Right hindlimb (tissue), 1 donor: ENCODE measurements at regions not wholly inside any gene's neighbourhood (a gene's known extent, or its start where the extent isn't known, plus 50 kb on each side); places are given as distances from the start of the nearest gene placed in this dataset.
"Not testable (repeated sequence)": the region's sequence is repeated elsewhere in the genome, so short reads cannot be mapped to it uniquely, and the experiment has no call there.

Experiments
- DNase-seq: peaks from one replicate; pipeline ENCODE4 v3.0.0-alpha.2; 2018

DNA sequence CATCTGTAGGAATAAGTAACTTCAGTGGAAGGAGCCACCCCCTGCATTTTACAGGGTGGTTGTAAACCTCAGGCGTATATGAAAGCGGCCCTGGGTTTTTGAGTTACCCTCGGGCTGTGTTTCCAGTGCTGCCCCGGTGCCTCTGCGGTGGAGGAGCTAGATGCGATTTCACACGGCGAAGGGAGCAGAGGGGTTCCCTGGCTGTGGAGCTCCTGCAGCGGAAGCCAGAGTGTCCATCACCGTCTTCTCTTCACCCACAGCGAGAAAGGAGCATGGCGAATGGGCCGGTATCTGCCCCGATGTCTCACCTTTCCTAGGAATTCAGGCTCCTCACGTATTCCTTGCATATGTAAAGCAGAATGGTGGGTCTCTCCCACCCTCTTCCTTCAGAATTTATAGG, 253.6 kb downstream of the THBS2 start:
- no peak for DNase-seq

DNA sequence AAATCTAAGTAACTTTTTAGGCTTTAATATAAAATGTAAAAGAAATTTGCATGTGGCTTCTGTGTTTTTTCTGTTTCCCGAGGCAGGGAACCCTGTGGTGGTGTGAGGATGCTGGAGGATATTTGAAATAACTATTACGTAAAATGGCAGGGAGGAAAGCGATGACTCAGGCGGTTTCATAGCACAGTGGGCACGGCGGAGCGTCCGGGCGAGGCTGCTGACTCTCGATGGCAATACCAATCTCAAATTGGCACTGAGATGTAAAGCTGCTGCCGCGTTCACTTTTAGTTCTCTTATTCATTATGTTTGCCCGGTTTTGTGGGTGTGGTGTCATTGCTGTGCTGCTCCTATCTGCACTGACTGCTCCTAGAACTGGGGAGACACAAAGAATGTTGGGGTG, 254.3 kb downstream of the THBS2 start:
- no peak for DNase-seq

DNA sequence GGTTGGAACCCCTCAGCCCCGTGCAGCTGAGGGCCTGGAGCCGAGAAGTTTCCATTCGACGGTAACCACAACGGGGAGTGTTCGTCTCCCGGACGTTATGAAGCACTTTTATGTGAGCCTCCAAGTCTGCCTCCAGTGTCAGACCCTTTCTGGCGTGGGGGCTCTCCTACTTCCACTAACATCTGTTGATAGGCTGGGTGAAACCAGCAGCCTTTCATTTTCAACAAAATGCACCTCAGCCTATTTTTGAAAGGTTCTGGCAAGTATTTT, 257.4 kb downstream of the THBS2 start:
- DNase-seq, result peak; percentile 52

DNA sequence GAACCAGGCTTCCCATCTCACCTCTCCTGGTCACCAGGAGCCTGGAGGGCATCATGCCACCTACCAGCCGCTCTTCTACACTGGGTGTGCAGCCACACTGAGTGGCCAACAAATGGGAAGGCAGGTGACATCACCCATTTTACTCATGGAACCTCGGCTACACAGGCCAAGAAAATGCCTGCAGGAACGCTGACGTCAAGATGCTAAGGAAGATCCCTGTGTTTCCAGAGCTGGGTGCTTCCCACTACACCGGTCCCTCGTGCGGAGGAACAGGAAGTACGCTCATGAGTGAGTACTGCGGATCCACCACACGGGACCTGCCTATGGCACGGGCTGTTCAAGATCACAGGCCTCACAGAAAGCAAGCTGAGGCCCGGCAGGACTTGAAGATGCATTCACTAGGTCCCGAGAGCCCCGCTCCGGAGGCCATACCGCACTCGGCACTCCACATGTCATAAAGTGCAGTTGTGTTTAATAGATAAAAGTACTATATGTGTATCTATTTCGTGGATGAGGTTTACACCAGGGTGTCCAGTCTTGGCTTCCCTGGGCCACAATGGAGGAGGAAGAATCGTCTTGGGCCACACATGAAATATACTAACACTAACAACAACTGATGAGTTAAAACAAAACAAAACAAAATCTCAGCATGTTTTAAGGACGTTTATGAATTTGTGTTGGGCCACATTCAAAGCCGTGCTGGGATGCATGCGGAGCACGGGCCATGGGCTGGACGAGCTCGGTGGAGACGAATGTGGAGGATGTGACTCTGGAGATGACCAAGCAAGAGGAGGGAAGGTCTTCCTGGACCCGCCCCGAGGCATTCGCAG, 257.9 kb downstream of the THBS2 start:
- no peak for DNase-seq

DNA sequence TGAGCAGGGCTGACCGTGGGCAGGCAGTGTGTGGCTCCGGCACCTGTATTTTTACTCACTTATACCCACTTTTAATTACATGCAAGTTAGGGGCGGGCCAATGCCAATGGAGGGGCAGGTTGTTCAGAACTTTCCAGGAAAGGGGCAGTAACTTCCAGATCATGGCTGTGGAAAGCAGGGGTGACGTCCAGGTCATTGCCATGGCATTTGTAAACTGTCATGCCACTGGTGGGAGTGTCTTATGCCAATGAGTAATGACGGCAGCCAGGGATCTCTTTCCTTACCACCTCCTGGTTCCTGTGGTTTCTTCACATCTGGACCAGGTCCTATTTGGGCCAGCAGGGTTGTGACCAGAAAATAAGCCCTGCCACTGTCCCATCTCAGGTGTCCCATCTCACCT, 258.7 kb downstream of the THBS2 start:
- no peak for DNase-seq

DNA sequence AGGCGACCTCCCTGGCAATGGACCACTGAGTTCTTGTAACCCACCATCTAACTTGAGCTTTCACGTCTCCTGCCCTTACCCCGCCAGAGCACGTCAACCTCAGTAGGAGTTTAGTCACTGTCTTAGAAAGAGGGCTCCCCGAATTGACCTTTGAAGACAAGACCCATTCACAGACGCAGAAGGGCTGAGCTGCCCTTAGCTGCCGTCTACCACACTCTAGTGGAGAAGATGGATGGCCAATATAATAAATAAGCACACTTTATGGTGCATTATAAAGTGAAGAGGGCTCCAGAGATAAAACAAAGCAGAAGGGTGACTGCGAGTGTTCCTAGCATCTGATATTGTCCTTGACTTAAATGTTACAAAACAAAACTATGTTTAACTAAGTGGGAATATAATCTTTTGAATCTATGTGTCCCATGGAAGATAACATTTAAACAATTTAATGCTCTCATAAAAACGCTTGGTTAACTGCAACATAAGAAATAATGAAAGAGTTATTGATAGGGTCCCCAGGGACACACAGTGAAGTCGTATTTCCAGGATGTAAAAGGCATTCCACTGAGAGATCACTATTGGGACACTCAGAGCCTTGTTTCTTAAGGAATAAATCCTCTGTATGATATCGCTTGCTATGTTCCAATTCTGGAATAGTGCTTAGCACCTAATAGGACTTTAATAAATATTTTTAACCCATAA, 261.1 kb downstream of the THBS2 start:
- no peak for DNase-seq

DNA sequence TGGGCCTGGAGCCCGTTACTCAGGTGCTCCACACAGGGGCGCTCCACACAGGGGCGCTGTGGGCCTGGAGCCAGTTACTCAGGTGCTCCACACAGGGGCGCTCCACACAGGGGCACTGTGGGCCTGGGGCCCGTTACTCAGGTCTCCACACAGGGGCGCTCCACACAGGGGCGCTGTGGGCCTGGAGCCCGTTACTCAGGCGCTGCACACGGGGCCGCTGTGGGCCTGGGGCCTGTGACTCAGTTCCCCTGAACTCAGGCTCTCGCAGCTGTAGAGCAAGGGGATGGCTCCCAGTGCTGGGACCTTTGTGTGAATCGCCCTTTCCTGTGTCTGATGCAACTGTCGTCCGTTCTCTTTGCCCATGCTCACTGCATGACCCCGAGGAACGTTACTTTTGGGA, 262.0 kb downstream of the THBS2 start:
- DNase-seq, result not testable (repeated sequence)

DNA sequence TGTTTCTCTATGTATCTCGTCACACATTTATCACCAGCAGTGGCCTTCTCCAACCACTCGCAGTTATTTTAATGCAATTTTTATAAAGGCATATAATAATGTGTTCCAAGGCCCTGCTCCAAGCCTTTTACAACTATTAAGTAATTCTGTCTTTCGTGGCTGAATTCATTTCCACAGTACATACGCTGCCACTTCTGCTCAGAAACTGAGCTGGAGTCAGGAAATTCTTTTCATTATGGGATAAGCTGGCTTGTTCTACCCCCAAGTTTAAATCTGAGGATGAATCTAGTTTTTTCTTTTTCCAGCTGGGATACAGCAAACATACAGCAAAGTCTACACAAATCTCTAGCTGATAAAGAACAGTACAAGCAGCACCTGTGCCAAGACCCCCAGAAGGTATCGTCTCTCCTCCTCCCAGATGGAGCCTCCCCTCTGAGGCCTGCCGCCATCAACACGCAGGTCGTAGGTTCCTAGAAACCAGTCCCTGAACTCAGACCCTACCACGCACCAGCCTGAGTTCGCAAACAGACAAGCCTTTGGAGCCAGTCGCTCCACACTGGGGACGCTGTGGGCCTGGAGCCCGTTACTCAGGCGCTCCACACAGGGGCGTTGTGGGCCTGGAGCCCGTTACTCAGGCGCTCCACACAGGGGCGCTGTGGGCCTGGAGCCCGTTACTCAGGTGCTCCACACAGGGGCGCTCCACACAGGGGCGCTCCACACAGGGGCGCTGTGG, 263.5 kb downstream of the THBS2 start:
- peak; percentile 43 for DNase-seq

DNA sequence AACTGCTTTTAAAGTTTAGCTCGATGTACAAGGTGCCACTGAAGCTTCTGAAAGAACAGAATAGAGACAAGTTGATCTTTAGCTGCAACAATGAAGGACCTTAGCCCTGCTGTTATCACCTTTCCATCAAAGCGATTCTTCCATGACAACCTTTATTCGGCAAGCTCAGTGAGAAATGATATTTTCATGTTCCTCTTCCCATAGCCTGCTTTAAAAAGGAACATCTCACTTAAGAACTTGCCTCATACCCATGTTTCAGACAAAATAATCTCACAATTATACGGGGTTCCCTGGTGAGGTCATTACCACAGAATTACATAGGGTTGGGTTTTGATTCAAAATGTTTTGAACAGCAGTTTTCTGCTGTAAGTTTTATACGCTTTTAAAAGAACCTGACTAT, 264.2 kb downstream of the THBS2 start:
- DNase-seq, result no peak

DNA sequence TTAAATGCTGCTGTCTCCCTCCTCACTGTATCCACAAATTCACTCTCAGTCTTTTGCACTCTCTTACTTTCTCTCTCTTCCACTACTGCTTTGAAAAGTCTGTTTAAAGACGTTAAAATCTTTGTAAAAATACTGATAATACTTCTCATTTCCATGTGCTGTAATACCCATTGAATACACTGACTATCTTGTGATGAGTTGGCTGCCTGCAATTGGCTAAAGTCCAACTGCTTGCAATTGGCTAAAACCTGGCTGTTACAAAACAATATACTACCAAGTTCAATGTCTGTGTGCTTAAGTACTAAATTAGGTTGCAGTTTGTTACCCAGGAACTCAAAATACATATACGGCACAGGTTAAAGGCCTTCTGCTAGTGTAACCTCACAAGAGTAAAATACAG, 264.8 kb downstream of the THBS2 start:
- no peak for DNase-seq

DNA sequence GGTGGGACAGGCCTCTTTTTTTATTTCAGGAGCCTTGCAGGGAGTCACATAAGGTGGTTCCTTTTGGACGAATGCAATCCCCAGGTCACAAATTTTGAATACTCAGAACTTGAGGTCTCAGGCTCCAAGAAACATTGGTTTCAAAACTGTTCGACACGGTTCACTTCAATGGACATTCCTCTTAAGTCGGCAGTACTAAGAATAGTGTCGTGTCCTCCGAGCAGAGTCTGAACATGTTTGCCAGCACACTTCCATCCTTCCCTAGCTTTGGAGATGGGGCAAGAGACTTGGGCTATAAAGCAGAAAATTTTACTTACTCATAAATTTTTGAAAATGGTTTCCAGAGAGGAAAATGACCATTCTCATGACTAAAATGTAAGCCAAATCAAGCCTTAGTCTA, 265.4 kb downstream of the THBS2 start:
- no peak for DNase-seq

DNA sequence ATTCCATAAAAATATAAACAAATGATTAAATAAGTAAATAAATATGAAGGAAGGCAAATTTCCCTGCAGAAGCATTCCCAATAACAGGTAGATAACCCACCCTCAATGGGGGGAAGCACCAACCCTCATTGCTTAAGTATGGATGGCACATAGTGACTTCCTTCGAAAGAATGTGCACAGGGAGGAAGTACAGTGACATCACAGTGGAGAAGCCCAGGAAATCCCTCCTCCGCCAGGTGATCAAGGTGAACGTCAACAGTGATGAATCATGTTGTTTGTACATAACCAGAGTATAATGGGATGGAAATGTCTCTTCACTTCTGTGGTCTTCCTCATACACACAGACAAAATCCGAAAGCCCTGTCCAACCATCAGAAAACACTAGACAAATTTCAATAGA, 267.9 kb downstream of the THBS2 start:
- no peak for DNase-seq

DNA sequence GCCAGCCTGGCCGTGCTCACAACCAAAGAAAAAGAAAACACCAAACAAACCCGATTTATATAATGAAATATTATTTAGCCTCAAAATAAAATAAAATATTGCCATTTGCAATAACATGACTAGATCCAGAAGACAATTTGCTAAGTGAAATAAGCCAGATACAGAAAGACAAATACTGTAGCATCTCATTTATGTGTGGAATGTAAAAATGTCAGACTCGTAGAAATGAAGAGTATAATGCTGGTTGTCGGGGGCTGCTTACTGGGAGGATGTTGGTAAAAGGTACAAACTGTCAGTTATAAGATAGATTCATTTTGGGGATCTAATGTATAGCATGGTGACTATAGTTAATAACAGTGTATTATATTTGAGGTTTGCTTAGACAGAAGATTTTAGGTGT, 269.7 kb downstream of the THBS2 start:
- no peak for DNase-seq

DNA sequence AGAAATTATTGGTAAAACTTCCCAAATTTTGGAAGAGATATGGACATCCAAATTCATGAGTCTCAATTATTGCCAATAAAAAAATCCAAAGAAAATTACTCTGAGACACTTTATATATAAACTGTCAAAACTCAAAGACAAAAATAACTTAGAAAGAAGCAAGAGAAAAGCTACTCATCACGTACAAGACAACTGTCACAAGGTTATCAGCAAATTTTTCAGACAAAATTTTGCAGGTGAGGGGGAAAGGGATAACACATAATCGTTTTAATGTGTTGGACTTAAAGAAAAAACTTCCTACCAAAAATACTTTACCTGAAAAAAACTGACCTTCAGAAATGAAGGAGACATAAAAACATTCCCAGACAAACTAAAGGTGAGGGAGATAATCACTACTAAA, 272.5 kb downstream of the THBS2 start:
- DNase-seq, result no peak

DNA sequence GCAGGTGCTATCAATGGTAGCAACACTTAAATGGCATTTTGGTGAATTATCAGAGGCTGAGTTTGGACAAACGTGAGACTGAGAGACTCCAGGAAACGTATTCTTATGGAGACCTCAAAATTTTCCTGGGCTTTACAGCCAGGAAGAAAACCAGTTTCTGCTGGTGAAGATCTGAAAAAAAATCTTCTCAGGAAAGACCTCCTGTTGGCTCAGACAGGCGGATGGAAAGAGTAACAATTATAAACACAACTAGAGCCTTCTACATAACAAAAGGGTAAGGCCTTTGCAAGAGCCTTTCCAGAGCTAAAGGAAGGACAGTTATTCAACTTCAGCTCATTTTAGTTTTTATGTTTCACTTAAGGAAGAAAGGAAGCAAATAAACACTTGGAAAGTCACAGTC, 274.4 kb downstream of the THBS2 start:
- no peak for DNase-seq

DNA sequence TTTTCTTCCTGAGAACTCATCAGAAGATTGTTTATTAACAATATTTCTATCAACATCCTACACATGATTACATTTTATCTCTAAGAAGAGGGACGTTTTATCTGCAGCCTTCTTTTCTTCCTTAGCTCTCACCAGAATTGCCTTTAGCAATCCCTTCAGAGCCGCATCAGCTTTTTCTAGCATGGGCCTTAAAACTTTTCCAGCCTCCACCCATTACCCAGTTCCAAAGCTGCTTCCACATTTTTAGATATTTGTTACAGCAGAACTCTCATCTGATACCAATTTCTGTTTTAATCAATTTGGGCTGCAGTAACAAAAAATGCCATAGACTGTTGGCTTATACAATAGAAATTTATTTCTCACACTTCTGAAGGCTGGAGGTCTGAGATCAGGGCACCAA, 281.5 kb downstream of the THBS2 start:
- no peak for DNase-seq

DNA sequence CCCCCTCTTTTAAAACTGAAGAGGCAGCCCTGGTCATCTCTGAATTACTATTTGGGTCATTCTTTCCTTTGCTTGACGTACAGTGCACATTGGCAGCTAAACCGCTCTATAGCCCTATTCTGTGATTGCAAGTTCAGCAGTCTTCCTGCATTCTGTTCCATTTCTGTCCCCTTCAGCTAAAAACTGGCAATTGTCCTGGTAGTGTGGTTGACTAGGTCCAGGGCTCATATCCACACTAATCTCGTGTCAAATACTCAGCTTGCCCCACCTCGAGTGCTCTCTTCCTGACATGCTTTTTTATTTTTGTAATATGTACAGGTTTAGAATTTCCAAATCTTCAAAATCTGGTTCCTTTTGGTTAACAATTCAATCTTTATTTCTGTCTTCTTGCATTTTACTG, 282.1 kb downstream of the THBS2 start:
- no peak for DNase-seq

DNA sequence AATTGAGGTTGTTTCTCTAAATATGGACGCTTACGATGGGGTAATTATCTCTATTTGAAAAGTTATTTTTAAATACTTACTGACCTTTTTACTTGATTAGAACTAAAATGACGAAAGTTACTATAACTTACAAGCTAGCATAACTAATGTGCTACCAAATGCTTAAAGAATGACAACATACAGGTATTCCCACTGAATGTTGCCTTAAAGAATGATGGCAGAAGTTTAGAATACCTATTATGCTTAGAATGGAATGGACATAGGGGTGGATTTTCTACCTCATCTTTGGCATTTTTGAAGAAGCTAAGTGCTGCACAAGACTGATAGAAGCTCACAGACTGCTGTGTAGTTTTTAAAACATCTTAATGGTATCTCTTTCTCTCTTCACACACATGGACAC, 284.8 kb downstream of the THBS2 start:
- DNase-seq, result no peak

DNA sequence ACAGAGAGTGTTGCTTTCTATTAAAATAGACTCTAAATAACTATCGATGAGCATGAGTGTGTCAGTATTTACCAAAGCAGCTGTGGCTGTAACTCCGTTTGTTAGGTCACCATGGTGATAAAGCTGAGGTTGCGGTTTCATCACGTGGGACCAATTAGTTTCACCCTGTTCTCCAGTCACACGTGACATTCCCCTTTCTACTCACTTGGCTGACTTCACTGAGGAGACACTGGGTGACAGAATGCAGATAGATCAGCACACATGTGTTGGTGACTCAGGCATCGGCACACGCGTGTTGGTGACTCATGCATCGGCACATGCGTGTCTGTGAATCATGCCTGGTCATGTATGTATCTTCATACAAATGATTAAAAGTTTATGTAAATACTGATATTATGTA, 285.4 kb downstream of the THBS2 start:
- peak; percentile 81 for DNase-seq

DNA sequence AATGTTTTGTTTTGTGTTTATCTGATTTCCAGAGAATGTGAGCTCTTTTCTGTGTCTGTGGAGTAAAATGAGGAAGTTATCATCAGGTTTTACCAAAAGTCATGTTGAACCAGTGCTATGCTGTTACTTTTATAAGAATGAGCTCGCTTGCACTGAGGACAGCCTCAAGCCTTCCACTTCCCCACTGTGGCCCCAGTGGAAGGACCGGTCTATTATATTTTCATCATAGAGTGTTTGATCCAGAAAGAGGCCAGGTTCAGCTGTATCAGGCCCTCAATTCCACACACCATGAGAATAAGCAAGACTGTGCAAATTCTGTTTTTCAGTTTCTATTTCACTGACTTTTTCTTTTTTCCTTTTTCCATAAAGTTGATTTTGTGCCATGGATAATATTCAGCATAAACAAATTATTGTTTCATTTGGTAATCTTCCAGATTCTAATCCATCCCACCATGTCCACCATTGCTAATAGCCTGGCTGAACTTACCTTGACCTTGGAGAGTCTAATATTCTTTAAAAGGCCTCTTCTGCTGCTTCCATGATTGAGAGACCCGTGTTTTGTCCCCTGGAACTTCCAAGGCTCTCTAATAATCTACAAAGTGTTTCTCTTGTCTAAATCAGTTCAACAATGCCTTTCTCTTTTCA, 286.2 kb downstream of the THBS2 start:
- peak; percentile 61 for DNase-seq

DNA sequence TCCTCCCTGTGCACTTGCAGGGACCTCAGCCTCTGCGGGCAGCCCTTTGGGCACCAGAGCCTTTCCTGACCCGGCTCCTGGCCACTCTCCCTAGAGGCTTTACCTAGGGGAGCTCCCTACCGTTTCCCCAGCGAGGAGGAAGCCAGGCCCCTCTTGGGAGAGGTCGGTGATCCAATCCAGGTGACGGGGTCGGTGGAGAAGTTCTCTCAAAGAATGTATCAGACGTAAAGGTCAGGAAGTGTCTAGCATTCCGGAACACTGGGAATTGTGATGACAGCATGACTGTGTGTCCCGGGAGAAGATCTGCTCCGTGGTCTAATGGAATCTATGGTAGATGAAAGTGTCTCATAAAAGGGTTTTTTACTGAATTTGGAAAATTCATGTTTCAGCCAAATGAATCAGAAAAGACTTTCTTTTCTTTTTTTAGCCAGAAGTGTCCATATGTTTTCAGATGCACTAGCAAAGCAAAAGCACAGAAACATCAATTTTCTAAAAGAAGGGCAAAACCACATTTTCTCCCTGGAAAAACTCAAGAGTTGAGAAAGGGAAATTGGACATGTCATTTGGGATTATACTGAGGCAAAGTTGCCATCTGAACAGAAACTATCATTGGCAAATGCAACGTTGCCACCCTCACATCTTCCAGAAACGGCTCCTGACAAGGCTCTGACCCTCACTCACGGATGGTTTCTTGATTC, 289.4 kb downstream of the THBS2 start:
- DNase-seq, result peak; percentile 40

DNA sequence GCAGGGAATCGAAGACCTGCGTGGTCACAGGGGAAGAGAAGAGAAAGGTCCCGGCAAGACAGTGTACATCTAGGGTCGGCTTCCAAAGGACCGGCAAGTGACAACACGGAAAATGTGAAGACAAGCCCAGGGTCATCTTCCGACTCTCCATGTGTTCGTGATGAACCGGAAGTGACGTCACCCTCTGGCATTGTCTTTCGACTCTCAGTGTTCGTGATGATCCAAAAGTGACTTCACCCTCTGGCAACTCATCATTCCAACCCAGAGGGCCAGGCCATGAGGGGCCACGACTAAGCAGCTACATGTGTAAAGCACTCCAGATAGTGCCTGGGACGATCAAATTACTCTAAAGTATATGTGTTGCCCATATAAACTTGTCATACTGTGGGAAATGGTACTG, 290.8 kb downstream of the THBS2 start:
- peak; percentile 56 for DNase-seq

DNA sequence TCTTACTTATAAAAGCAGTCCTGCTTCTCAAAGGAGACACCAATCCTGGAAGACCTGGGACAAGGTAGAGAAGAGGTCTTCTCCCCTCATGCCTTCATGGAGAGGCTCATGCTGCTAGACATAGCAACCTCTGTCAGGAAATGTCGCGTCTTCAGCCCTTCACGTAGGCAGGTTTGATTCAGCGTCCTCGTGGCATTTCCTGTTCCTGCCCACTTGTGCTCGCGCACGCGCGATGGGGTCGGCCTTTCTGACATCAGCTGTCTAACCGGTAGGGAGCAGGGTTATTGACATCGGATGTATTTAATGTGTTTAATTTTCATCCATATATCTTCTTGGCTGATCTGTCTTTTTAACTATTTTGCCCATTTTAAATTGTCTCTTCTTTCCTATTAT, 292.4 kb downstream of the THBS2 start:
- DNase-seq, result no peak
